Erythroblast (primary cell): ENCODE measurements at regions not wholly inside any gene's neighbourhood (a gene's known extent, or its start where the extent isn't known, plus 50 kb on each side); places are given as distances from the start of the nearest gene placed in this dataset.

Experiments
- GATA1 ChIP-seq: IDR thresholded peaks from 2 replicates; pipeline ENCODE4 v1.6.1; 2011; ENCODE audit warnings: low read depth, mild to moderate bottlenecking, control low read depth, low read length, moderate library complexity
- POLR2A ChIP-seq: IDR thresholded peaks from 2 replicates; pipeline ENCODE4 v1.6.1; 2011; ENCODE audit warnings: mild to moderate bottlenecking, low read length

GRCh38 chr1:106447466-106447865 is 609.0 kb upstream of the PRMT6 start:
- TF ChIP-seq POLR2A (no peak), GATA1 (no peak)
